ENCODE measurements at regions not wholly inside any gene's neighbourhood (a gene's known extent, or its start where the extent isn't known, plus 50 kb on each side); places are given as distances from the start of the nearest gene placed in this dataset.

DNA sequence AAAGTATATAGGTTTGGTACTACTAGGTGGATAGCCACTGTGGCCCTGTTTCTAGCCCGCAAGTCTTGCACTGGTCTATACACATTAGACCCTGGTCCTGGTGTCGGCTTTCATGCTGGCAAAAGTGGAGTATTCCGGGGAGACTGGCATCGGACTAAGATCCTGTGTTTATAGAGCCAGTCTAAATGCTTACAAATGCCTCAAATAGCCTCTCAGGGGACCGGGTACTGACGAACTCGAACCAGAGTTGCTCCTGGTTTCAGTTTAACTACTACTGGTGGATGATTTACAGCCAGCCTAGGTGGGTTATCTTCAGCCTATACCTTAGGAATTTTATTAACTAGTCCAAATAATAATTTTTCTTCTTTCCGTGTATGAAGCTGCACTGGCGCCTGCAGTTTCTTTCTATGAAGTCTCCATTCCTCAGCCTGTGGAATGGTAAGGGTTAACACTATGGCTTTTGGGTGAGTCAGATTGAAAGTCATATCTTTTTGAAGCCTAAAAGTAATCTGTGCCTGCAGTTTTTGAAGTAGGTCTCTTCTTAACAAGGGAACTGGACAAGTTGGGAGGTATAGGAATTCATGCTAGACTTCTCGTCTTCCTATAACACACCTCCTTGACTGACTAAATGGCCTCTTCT is 51.3 kb downstream of the OR10H4 start:
- DNase-seq, result no peak

DNA sequence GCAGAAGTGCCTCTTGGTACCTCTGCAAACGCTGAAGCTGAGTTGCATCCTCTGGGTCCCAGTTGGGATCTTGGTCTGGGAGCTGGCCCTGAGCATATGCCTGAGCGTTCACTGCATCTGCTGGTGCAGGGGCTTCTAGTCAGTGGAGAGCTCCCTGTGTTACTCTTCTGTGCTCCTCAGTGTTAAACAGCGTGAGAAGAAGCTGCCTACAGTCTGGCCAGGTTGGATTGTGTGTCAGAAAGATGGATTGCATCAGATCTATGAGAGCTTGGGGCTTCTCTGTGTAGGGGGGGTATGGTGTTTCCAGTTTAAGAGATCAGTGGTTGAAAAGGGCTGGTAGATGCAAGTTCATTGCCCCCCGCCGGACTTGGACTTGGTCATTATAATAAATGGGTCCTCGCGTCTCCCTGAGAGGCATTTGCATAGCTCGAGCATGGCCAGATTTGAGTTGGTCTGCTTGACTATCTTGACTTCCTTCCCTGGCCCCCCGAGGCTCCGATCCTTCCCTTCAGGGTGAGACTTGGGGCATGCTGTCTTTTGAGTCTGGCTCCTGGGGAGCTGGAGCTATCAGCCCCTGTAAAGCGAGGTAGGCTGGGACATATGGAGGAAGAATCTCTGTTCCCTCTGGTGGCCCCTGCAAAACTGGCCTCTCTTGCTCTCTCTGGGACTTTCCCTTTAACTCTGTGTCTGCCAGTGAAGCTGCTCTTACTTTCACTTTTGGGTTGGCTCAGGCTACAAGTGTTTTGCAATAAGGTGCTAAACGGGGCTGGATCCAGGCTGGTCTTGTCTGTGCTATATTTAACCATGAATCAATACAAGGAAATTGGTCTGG is 52.9 kb downstream of the OR10H4 start:
- peak; percentile 53 to 59 for DNase-seq

DNA sequence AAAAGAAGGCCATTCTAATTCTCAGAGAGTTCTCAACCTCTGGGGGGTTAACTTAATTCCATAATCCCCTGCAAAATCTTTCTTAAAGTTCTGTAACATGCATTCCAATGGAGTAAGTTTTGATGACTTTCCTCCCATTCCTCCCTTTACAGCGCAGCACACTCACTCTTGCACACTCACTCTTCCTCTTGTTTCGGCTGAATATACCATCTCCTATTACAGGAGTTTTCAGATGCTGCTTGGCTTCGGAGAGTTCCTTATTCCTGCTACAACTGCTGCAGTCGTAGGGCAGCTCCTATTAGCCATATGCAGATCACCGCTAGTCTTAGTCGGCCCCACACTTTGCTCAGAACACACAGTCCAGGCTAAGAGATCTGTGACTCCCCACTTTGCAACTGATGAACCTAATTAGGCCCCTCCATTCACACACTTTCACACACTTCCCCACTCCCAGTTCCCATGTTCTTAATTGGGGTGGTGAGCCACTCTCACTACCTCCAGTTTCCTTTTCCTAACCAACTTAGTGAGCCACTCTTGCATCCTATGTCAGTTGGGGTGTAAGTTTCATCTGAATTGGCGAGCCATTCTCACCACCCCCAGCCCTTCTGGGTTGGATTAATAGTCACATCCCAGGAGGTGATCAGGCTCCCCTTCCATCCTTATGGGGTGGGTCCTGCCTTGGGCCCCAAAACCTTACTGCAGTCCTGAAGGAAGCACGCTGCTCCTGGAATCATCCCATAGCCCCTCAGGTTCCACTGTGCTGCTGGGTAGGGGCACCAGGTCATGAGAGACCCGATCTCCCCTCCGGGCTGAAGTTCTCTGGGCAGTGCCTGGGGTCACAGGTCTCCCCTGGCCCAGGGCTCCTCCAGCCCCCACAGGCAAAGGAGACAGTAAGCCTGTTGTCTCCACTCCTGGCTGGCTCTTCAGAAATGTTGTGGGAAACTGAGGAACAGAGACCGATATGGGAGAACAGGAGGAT is 53.9 kb downstream of the OR10H4 start:
- DNase-seq, result no peak

DNA sequence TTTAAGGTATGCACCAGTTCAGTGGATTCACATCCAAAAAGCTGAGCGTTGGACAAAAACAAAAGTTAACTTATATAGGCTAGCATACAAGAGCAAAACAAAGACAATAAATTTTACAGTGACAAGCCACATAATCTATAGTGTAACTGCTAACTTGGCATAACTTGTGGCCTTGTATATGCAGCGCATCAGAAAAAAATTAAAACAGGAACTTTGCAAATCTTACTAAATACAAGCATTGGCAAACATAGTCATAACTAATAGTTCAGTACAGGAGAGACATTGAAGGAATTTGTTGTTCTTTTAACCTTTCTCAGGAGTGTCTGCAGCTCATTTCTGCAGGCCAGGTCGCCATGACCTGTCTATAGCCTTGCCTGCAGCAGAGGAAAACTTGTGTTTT is 54.6 kb downstream of the OR10H4 start:
- no peak for DNase-seq

DNA sequence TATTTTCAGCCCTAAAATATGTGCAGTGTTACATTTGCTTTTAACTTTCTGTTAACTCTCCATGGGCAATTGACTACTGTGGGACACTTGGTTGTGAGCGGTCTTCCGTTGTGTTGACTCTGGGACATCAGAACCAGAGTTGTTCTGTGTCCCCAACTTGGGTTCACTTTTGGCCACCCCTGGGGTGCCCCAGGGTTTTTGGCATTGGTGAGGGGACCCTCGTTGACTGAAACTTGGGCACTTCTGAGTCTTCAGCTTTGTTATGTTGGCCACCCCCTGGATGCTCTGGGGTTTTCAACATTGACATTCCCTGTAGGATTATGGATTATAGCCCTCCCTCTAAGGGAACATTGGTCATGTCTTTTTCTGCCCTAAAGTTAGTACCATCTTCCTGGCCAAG is 57.1 kb downstream of the OR10H4 start:
- no peak for DNase-seq

DNA sequence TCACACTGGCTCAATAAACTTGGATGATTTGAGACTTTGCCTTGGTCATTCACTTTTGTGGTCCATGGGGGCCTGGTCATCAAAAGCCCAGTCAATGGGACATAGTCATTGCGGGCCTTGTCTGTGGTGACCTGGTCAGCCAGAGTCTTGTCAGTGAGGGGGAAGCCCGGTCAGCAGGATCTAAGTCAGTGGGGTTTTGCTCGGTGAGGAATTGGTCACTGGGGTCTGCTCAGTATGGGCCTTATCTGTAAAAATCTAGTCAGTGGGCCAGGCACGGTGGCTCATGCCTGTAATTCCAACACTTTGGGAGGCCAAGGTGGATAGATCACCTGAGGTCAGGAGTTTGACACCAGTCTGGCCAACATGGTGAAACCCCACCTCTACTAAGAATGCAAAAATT is 63.7 kb upstream of the TPM4 start:
- no peak for DNase-seq

DNA sequence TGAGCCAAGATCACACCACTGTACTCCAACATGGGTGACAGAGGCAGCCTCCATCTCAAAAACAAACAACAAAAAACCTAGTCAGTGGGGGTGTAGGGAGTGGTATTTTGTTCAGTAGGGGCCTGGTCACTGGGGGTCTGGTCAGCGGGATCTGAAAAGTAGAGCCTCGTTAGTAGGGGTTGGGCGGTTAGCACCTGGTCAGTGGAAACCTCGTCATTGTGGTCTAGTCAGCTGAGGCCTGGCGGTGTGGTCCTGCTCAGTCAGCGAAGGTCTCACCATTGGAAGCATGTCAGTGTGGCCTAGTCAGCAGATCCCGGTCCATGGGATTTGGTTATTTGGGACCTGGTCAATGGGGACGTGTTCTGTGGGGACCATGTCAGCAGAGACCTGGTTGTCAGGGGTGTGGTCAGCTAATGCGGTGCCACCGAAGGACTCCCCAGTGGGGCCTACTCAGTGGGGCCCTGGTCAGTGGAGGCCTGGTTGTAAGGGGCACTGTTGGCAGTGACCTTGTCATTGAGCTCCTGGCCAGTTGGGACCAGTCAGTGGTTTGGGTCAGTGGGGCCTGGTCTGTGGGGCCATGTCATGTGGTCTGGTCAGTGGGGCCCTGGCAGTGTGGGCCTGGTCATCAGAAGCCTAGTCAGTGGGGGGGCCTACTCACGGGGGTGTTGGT is 63.0 kb upstream of the TPM4 start:
- DNase-seq, result no peak

DNA sequence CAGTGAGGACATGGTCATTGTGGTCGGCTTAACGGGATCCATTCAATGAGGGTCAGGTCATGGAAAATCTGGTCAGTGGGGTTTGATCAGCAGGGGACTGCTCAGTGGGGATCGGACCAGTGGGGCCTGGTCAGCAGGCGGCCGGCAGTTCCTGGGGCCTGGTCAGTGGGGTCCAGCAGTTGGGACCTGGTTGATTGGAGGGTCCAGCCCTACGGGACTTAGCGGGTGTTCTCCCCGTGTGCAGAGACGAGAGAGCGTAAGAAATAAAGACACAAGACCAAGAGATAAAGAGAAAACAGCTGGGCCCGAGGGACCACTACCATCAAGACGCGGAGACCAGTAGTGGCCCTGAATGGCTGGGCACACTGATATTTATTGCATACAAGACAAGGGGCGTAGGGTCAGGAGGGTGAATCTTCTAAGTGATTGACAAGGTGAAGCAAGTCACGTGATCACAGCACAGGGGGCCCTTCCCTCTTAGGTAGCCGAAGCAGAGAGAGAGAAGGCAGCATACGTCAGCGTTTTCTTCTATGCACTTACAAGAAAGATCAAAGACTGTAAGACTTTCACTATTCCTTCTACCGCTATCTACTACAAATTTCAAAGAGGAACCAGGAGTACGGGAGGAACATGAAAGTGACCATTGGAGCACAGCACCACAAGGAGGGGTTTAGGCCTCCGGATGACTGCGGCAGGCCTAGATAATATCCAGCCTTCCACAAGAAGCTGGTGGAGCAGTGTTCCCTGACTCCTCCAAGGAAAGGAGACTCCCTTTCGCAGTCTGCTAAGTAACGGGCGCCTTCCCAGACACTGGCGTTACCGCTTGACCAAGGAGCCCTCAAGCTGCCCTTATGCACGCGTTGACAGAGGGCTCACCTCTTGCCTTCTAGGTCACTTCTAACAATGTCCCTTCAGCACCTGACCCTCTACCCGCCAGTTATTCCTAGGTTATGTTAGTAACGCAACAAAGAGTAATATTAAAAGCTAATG is 62.1 kb upstream of the TPM4 start:
- no peak for DNase-seq

DNA sequence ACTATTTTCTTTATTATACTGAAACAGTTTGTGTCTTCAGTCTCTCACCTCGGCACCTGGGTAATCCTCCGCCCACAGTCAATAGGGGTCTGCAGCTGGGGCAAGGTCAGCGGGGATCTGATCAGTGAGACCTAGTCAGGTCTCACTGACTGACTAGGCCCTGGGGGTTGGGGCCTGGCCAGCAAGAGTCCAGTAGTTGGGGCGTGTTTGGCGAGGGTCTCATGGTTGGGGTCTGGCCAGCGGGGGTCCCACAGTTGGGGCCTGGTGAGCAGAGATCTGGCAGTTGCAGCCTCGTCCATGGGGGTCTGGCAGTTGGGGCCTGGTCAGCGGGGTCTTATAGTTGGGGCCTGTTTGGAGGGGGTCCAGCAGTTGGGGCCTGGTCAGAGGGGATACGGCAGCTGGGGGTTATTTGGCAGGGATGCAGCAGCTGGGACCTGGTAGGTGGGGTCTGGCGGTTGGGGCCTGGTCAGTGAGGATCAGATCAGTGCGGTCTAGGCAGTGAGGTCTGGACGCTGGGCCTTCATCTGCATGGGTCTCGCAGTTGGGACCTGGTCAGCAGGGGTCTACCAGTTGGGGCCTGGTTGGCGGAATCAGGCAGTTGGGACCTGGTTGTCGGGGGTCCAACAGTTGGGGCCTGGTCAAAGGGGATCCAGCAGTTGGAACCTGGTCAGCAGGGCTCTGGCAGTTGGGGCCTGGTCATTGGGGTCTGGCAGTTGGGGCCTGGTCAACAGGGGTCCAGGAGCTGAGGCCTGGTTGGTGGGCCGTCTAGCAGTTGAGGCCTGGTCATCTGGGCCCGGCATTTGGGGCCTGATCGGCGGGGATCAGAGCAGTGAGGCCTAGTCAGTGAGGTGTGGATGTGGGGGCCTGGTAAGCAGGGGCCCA is 61.1 kb upstream of the TPM4 start:
- DNase-seq, result no peak

DNA sequence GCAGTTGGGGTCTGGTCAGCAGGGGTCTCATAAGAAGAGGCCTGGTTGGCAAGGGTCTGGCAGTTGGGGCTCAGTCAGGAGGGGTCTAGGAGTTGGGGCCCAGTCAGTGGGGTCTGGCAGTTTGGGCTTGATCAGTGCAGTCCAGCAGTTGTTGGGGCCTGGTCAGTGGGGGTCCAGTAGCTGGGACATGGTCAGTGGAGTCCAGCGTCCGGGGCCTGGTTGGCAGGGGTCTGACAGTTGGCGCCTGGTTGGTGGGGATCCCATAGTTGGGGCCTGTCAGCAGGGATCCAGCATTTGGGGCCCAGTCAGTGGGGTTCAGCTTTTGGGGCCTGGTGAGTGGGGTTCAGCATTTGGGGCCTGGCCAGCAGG is 60.5 kb upstream of the TPM4 start:
- DNase-seq, result no peak

DNA sequence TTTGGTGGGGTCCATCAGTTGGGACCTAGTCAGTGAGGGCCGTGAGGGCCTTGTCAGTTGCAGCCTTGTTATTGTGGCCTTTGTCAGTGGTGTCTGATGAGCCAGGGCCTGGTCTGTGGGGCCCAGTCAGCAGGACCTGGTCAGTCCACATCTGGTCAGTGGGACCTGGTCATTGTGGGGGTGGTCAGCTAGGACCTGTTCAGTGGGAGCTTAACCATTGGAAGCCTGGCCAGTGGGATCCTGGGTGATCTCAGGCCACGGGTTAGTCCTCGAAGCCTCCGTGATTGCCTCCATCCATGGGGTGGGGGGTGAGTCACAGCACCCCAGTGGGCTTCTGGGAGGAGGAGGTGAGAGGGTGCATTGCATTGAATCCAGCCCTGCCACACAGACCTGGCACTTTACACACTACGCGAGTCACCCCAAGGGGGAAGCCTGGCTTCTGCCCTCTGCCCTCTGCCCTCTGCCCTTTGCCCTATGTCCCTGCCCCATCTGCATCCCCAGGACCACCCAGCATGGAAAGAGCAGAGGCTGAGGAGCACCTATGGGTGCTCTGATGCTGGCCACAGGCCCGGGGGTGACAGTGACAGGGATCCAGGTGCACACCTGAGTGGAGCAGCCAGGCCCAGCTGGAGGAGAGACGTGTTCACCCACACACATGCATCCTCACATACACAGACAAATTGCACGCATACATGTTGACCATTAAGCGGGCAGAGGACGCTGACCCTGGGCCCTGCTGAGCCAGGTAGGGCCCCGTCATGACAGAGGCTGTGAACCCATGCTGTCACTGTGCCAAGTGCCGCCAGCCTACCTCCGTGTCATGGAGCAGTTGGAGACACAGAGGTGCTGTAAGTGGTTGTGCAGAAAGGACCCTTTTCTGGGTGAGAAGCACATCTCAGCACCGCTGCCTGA is 59.8 kb upstream of the TPM4 start:
- no peak for DNase-seq

DNA sequence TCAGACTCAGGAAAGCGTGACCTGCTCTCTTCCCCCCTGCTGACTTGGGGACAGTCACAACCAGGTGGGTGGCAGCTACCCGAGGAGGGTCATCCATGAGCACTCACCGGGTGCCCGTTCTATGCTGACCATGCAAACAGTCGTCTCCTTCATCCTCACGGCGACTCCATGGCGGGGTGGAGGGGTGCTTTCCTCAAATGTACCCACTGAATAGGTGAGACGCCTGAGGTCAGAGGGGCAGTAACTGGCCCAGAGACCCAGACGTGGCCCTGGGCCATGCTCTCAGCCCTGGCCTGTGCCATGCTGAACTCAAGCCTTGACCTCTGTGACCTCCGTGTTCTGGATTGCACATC is 59.2 kb upstream of the TPM4 start:
- no peak for DNase-seq

DNA sequence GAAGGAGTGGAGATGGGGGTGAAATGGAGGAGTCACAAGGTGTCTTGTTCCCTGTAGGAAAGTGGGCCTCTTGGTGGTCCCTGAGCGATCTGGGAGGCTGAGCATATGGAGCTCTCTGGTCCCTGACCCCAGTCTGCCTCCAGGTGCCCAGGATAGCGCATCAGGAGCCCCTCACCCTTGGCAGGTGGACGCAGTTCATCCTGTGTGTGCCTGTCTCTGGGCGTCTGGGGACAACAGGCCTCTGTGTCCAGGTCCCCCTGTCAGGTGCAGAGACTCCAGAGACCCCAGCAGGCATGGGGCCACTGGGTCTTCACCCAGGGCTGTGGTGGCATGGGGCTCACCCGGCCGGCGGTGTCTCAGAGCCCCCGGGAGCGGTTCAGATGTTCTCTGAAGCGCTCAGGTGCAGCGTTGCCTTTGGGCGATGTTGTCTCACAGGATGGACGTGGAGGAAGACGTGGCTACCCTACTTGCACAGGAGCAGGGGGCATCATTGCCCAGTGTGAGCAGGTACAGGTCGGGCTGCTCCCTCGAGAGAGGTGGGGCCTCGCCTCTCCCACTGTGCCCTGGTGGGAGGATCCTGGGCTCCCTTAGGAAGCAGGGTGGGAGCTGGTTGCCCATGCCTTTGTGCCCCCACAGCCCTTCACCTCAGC is 58.1 kb upstream of the TPM4 start:
- DNase-seq, result no peak

DNA sequence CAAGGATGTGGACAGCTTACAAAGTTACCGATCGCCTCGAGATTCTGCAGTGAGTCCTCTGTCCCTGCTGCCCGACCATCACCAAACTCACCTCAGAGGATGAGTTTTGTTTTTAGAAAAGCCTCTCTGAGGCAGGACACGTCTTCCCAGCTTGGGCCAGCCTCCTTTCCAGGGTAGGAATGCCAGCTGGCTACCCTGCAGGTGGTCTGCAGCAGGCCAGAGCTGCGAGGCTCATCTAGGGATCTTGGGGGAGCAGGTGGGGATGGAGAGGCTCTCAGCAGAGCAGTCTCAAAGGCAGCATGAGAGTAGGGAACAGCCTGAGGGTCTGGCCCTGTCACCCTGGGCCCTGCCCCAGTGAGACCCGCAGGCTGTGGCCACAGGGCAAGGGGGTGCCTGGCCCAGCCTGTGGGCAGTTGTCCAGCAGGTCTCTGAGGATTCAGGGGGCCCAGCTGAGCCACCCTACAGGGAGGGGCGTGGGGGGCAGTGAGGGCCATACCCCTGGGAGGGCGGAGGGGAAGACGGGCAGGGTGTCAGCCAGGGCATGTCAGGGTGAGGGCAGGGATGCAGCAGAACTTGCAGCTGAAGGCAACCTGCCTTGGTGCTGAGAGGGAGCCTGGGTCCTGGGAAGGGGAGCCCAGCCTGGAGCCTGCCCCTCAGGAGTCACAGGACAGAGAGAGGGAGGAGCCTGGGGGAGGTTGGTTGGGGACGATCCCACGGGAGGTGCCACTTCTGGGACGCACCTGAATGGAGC is 57.3 kb upstream of the TPM4 start:
- no peak for DNase-seq

DNA sequence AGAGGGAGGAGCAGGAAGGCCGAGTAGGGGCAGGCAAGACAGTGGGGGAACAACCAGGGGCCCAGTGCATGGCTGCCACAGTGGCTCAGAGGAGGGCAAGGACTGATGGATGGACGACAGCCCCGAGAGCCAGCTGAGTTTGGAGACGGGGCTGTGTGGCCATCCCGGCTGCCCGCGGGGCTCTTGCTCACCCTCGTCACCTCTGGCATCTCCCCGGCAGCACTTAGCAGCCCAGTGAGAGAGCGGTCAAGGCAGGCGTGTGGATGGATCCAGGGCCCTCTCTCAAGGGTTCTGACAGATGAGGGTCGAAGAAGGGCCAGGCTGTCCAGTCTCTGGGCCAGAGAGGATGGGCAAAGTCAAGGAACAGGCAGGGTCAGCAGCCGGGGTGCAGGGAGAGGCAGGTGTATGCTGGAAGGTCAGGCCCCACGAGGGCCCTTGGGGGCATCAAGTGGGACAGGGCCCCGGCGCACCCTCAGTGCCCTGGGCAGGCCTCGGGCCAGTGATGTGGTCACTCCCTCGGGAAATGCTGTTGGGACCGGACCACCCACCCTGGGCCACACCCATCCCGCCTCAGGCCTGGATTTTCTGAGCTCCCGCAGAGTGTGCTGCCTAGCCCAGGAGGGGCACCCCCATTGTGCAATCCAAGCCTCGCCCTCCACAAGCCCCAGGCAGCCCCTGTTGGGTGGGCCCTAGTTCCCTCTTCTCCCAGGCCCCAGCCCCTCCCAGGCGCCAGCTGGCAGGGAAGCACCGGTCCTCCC is 56.4 kb upstream of the TPM4 start:
- no peak for DNase-seq

DNA sequence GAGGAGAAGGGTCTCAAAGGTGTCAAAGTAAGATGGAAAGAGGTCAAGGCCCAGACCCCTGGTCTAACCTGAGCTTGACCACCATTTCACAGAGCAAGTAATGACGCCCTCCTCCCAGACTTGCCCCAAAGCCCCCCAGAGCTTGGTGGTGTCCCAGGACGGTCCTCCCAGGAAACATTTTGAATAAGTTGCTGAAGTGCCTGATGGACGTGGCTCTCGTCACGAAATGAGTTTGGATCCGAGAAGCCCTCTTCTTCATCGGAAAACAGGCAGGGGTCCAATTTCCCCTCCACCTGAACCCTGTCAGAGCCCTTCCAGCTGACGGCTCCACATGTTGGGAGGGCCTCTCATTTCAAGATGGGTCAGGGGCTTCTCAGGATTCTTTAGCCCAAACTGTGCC is 54.5 kb upstream of the TPM4 start:
- no peak for DNase-seq

DNA sequence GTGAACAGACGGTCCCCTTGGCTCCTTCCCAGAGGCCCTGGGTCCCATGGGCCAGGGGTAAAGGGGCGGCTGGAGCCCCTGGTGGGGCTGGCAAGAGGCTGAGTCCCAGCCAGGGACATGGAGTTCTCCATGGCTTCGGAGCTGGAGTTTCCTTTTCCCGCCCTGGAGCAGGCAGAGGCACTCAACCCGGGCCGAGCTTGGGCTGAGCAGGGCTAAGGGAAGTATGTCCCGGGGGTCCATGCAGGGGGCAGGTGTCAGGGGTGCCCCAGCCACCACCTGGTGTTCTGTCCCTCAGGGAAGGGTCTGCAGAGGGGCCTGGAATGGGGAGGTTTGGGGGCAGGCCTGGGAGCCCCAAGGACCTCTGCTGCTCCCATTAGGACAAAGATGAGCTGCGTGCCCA is 54.0 kb upstream of the TPM4 start:
- DNase-seq, result no peak
